HG02870 (cell line): ENCODE measurements at regions not wholly inside any gene's neighbourhood (a gene's known extent, or its start where the extent isn't known, plus 50 kb on each side); places are given as distances from the start of the nearest gene placed in this dataset.

Experiments used
- ATAC-seq: cut with Tn5 transposase; IDR thresholded peaks from one replicate; pipeline ENCODE4 v1.9.1; 2021; ENCODE audit warnings: mild to moderate bottlenecking, moderate library complexity; ENCODE audit not compliant: unreplicated experiment

GRCh38 chr12:115712676-115713075 lies 564.8 kb downstream of the MED13L start:
- ATAC-seq = no peak

- no peak for ATAC-seq
Observed at GRCh38 chr12:115710104-115710564, 567.4 kb downstream of the MED13L start.

DNA sequence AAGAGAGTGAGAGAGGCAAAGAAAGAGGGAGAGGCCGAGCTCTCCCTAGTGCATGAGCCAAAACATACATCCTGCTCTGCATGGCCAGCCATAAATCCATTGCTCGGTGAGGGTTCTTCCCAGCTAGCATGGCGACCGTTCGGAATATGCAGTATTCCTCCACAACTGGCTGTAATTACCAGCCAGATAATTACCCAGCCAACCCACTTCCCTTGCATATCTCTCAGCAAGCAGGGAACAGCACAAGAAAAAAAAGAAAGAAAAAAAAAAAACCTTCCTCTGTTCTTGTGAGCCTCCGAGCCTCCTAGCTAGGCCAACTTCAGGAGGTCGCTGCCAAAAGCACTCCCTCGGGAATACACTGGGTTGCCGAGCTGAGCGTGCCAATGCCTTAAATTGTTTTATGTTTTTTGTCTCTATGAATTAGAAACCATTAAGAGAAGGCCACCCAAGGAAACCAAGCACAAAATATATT lies 567.9 kb downstream of the MED13L start:
- no peak for ATAC-seq

DNA sequence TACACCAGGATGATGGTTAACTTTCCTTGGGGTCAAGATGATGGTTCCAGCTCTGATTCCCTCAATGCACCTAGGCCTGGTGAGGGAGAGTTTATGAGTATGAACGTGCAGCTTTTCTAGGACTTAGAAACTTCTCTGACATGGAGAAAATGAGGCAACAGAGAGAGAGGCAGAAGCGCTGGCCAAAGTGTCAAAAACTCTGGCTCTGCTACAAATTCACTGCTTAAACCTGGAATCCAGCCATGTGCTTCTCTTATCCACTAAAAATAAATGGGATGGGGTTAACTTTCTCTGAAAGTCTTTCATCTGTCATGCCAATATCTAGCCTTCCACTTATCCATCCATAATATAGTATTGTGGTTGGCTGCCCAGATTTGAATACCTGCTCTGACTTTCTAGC lies 568.7 kb downstream of the MED13L start:
- no peak for ATAC-seq

- no peak for ATAC-seq
Observed at GRCh38 chr12:115700896-115701465, 576.5 kb downstream of the MED13L start.

GRCh38 chr12:115700081-115700480 lies 577.4 kb downstream of the MED13L start:
- ATAC-seq = no peak

- ATAC-seq = no peak
Observed at GRCh38 chr12:115698257-115698656, 579.2 kb downstream of the MED13L start.

DNA sequence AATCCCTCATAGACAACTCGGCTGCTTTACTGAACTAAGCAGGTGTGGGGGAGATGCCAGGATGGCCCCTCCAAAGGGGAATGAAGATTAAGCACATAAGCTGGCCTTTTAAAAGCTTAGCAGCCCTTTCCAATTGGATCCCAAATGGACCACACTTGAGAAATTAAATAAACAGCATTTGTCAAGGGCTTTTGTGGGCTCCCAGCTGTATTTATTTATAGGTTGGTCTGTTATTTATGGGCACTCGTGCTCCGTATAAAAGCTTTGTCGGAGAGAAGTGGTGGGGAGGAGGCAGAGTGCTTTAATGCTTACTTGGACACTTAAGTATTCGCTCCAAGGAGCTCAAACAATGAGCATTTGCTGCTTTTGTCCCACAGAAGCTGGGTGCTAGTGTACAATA lies 580.2 kb downstream of the MED13L start:
- no peak for ATAC-seq

DNA sequence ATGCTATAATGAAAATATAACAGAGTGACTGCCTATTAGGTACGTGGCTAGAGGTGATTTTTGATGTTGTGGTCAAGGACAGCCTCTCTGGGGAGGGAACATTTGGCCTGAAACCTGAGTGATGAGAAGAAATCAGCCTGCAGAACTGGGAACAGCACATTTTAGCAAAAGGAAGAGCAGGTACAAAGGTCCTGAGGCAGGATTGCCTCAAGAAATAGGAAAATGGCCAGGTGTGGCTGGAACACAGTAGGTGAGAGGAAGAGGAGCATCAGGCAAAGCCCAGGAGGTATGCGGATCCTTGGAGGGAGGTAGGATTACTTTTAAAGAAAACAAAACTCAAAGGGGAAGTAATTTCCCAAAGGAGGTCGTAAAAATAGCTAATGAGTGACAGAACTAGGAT lies 582.9 kb downstream of the MED13L start:
- ATAC-seq = no peak

GRCh38 chr12:115693970-115694369 lies 583.5 kb downstream of the MED13L start:
- ATAC-seq = no peak

DNA sequence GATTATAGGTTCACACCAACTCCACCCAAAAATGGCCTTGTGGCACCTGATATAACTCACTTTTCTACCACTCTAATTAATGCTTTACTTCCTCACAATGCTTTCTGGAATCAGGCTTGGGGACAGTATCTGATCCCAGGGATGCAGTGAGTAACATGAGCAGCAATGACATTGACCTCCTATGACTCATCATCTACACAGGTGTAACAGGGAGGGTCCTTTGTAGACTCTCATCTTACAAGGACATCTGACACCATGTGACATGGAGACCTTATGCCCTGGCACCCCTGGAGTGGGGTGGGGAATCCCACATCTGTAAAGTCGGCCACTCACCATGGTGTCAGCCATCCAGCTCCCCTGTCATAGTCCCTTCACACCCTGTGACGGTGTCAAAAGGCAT lies 586.4 kb downstream of the MED13L start:
- ATAC-seq = no peak

DNA sequence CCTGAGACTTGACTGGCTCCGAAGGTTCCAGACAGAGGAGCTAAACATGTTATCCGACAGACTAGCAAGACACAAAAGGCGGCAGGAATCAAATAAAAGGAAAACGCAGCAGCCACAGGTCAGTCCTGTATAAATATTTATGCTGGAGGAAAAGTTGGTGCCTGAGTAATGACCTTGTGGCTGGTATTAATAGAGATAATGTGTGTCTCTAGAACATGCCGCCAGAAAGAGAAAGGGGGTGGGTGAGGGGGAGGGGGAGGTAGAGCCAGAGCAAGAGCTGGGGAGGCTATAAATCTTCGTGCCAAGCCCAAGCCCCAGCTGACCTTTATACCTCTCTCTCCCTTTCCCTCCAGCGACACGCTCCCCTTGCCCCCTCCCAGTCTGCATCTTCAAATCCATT lies 590.4 kb downstream of the MED13L start:
- ATAC-seq = no peak

DNA sequence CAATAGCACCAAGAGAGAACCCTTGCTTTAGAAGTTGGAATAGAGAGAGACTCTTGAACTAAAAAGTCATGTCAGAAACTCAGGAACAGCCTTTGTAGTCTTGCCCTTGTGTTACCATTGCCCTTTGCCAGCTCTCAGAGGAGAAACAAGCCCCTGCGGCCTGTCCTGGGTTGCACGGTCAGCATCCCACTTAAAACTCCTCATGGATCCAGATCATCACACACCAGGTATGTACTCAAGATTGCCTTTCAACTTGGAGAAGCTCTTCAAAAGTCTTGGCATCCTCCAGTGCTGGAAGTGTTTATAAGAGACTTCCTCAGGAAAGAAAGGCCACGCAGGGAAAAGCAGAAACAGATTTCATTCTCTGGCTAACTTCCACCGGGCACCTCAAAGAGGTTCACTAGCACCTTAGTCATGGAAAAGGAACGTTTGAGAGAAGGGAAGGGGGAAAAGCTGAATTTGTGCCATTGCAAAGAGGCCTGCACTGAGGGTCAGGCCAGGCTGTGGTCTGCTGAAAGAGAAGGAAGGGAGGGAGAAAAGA lies 594.2 kb downstream of the MED13L start:
- no peak for ATAC-seq

DNA sequence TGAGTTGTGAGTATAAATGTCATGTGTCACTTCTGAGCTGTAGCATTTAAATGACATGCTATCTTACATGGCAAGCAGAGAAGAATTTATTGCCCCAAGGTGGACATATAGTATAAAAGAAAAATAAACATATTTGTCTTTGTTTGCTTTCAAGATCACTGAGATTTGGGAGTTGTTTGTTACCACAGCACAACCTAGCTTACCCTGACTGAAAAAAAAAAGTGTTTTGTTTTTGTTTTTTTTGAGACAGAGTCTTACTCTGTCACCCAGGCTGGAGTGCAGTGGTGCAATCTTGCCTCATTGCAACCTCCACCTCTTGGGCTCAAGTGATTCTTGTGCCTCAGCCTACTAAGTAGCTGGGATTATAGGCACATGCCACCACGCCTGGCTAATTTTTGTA lies 596.5 kb downstream of the MED13L start:
- no peak for ATAC-seq

GRCh38 chr12:115672506-115673080 lies 604.9 kb downstream of the MED13L start:
- no peak for ATAC-seq

DNA sequence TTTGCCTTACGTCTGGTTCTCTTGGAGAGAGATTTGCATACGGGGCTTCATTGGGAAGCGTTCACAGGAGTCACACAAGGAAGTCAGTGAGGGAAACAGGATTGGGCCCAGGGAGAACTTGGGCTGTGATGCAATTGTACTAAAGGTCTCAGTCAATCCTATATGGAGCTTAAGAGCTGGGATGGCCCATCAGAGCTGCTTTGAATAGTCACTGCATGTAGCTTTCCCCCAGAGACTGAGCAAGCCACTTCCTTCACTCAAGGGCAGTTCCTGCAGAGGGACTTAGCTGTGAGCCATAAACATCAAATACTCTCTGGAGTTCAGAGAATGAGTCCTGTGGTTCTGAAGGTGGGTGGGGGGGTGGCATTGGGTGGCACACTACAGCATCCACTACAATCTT lies 605.4 kb downstream of the MED13L start:
- no peak for ATAC-seq

DNA sequence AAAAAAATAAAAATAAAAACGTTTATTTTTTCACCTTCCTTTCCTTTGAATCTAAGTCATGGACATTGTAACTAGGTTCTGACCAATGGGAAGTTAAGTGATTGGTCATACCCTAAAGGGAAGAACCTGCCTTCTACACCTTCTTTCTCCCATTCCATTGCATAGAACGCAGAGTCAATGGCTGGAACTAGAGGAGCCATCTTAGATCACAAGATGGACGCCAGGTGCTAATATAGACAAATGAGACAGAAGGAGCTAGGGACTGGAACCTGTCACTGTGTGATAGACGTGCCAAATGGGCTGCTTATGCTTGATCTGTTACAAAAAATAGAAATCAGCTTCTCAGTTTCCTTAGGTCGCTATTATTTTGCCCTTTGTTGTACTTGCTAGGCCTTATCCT lies 606.6 kb downstream of the MED13L start:
- ATAC-seq = no peak

DNA sequence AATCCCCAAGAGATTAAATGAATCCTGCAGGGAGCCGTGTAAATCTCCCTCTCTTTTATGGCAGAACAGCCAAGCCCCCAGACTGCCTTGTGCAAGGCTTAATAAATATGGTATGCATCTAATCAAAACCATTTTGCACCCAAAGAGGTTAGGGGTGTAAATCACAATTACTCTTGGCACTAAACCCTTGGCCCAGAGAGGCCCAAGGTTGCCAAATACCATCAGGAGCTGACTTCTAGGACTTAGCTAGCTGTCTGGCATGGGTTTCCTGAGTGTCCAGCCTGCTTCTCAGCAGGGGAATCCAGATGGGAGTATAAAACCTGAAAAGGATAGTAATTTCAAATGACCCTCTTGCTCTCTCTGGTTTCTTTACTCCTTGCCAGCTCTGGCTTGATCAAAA lies 610.4 kb downstream of the MED13L start:
- ATAC-seq = no peak

GRCh38 chr12:115666168-115666567 lies 611.3 kb downstream of the MED13L start:
- ATAC-seq = no peak

DNA sequence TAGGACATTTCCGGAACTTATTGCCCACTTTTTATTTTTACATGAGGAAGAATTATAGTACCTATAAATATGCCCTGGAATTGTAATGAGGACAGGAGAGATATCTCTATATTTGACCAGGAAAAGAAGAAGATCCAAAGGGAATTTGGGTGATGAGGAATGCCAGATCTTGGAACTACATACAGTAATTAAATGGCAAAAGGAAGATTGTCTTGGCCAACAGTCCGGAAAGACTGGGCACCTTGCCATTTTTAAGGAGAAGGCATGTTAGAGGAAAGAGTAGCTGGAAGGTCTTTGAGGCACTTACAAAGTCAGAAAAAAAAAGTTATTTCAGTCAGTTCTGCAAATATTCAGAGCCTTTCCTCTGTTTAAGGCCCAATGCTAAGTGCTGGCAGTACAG lies 616.4 kb downstream of the MED13L start:
- ATAC-seq = no peak

GRCh38 chr12:115660211-115660805 lies 617.2 kb downstream of the MED13L start:
- ATAC-seq = no peak

GRCh38 chr12:115659422-115659821 lies 618.1 kb downstream of the MED13L start:
- ATAC-seq = no peak
